ENCODE measurements at regions not wholly inside any gene's neighbourhood (a gene's known extent, or its start where the extent isn't known, plus 50 kb on each side); places are given as distances from the start of the nearest gene placed in this dataset.

DNA sequence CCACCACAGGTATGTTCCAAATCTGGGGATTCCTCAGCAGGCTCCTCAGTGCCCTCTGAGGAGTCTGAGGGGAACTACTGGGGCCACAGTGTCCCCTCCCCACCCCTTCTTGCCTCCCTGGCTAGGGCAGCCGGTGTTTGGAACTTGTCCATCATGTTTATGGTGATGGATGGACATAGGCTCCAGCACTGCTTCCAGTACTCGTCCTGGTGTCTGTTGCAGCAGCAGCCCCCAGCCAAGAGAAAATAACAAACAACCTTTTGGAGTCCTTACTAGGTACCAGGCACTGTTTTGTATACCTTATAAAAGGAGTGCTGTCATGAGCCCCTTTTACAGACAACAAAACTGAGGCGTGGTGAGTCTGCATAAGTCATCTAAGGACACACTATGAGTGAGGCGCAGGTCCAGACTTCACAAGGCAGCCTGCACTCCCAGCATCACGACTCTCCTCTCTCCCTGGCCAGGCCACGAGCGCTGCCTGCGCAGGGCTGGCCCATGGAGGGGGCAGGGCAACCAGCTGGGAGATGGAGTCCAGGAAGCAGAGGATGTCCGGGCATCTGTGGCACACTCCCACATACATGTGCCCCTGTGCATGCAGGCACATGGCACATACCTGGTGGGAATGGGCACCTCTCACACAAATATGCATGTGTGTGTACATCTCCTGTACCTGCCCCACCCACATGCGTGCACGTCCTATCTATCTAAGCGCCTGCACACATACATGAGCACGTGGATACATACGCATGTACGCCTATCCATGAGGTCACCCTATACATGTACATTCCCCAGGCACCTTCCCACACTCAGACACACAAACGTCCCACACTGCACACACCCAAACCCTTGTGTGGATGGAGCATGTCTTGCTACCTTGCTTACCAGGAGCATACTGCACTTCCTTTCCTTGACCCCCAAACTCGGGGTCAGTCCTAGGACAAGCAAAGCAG, 152.7 kb downstream of the VEGFA start:
- no peak overlapping the region for H3K56ac ChIP-seq (ENCODE audit: insufficient read length, low read depth, low read length)
- no peak overlapping the region for H2BK12ac ChIP-seq (ENCODE audit: insufficient read length, low read depth, low read length)
- no peaks in the 10 kb centered on the region for H4K20me1 ChIP-seq (ENCODE audit: control insufficient read depth, insufficient read depth, insufficient read length)
- H3K4me2 ChIP-seq (ENCODE audit: insufficient read depth, insufficient read length, low read length): no peak overlapping the region
- no peak overlapping the region for H3K14ac ChIP-seq (ENCODE audit: insufficient read depth, low read length)
- no peaks in the 10 kb centered on the region for H3K9me3 ChIP-seq (ENCODE audit: control insufficient read depth, low read depth, low read length)
- H3K4me1 ChIP-seq (ENCODE audit: insufficient read depth, low read length): no peaks in the 10 kb centered on the region
- Mint-ChIP-seq H3K9me3 (no peaks in the 10 kb centered on the region), H3K36me3 (ENCODE audit: insufficient read depth in 1 of 3, low read depth in 3 of 3) (no peaks in the 10 kb centered on the region), H3K4me1 (peaks cover 17 to 26% of the 10 kb centered on the region in 2 experiments), H3K27ac (peak overlapping the region in 1 of 3 experiments; percentile 75; a peak in 1 of 7 replicates), H3K4me3 (no peak overlapping the region), H3K27me3 (ENCODE audit: low read depth) (no peaks in the 10 kb centered on the region; the same call in 1 of the 2 replicates)
- no peak overlapping the region for H3K4ac ChIP-seq (ENCODE audit: low read depth, low read length)
- no peak overlapping the region for H2BK5ac ChIP-seq (ENCODE audit: insufficient read length, low read length)
- no peak overlapping the region for H3K27ac ChIP-seq (ENCODE audit: insufficient read length, low read depth, low read length)
- no peak overlapping the region for H3K9ac ChIP-seq (ENCODE audit: extremely low read depth, insufficient read length, low read length)
- H3K79me2 ChIP-seq (ENCODE audit: insufficient read depth, low read length): no peaks in the 10 kb centered on the region
- no peak overlapping the region for H3K23ac ChIP-seq (ENCODE audit: insufficient read length, low read depth, low read length)
- H3K23me2 ChIP-seq (ENCODE audit: insufficient read length, low read depth, low read length, poor library complexity, severe bottlenecking): no peaks in the 10 kb centered on the region
- H4K8ac ChIP-seq (replicated peaks; ENCODE audit: insufficient read length, low read depth, low read length): no peak overlapping the region
- H2BK120ac ChIP-seq (ENCODE audit: low read depth, low read length, poor library complexity, severe bottlenecking): no peak overlapping the region
- no peak overlapping the region for H2BK15ac ChIP-seq (ENCODE audit: low read depth, low read length)
- H3T11ph ChIP-seq (ENCODE audit: low read length): no peak overlapping the region
- DNase-seq: no peak
- no peaks in the 10 kb centered on the region for H3K79me1 ChIP-seq (ENCODE audit: insufficient read depth, low read depth, low read length, poor library complexity, severe bottlenecking)
- no peak overlapping the region for H2BK20ac ChIP-seq (ENCODE audit: low read depth, low read length, poor library complexity, severe bottlenecking)
- H2AFZ ChIP-seq (ENCODE audit: low read length): no peak overlapping the region
- WGBS (ENCODE audit: extremely low coverage, insufficient read length, low lambda C conversion rate): no CpG with 5 or more reads among the region's 17 CpGs
- H3K27me3 ChIP-seq (ENCODE audit: insufficient read depth, low read length): no peaks in the 10 kb centered on the region
- TF ChIP-seq, protein P1, sequence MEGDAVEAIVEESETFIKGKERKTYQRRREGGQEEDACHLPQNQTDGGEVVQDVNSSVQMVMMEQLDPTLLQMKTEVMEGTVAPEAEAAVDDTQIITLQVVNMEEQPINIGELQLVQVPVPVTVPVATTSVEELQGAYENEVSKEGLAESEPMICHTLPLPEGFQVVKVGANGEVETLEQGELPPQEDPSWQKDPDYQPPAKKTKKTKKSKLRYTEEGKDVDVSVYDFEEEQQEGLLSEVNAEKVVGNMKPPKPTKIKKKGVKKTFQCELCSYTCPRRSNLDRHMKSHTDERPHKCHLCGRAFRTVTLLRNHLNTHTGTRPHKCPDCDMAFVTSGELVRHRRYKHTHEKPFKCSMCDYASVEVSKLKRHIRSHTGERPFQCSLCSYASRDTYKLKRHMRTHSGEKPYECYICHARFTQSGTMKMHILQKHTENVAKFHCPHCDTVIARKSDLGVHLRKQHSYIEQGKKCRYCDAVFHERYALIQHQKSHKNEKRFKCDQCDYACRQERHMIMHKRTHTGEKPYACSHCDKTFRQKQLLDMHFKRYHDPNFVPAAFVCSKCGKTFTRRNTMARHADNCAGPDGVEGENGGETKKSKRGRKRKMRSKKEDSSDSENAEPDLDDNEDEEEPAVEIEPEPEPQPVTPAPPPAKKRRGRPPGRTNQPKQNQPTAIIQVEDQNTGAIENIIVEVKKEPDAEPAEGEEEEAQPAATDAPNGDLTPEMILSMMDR (conservative IDR thresholded peaks at IDR 0.05): no peak
- H2AK5ac ChIP-seq (ENCODE audit: insufficient read length, low read length): no peak overlapping the region
- H4K5ac ChIP-seq (ENCODE audit: insufficient read length, low read depth, low read length): no peak overlapping the region
- H3K18ac ChIP-seq (ENCODE audit: insufficient read length, low read depth, low read length): no peak overlapping the region
- H4K91ac ChIP-seq (ENCODE audit: insufficient read length, low read depth, low read length): no peak overlapping the region
